ENCODE measurements at regions not wholly inside any gene's neighbourhood (a gene's known extent, or its start where the extent isn't known, plus 50 kb on each side); places are given as distances from the start of the nearest gene placed in this dataset.

- TF ChIP-seq CTCF (IDR thresholded peaks at IDR 0.05; ENCODE audit: insufficient read depth, low read length) (no peak), REST (IDR thresholded peaks at IDR 0.05; ENCODE audit: insufficient replicate concordance, low read depth) (no peak)
These were observed 254.4 kb upstream of the SFSWAP start for GRCh38 chr12:131456301-131457027.
